H9 (cell line): ENCODE measurements at regions not wholly inside any gene's neighbourhood (a gene's known extent, or its start where the extent isn't known, plus 50 kb on each side); places are given as distances from the start of the nearest gene placed in this dataset.
A peak's percentile ranks its signal among the peaks of the same experiment; 100 is the strongest.

Experiments
- DNase-seq: peaks from one replicate; pipeline ENCODE4 v3.0.0-alpha.2; 2017
- H2AFZ ChIP-seq: one replicate; pipeline ENCODE4 v1.6.1; 2013; ENCODE audit warnings: mild to moderate bottlenecking, low read length, control low read depth, moderate library complexity
- H2AK5ac ChIP-seq: 2 replicates; pipeline ENCODE4 v1.6.1; 2013; ENCODE audit warnings: low read length, control low read depth, mixed read lengths; ENCODE audit not compliant: insufficient read length
- H2BK120ac ChIP-seq: one replicate; pipeline ENCODE4 v1.6.1; 2013; ENCODE audit warnings: low read depth, mild to moderate bottlenecking, low read length, control low read depth, inconsistent platforms; ENCODE audit not compliant: poor library complexity, severe bottlenecking
- H2BK12ac ChIP-seq: 2 replicates; pipeline ENCODE4 v1.6.1; 2013; ENCODE audit warnings: low read length, control low read depth, mixed read lengths, low read depth; ENCODE audit not compliant: insufficient read length
- H2BK15ac ChIP-seq: 2 replicates; pipeline ENCODE4 v1.6.1; 2013; ENCODE audit warnings: low read depth, low read length, control low read depth
- H2BK20ac ChIP-seq: one replicate; pipeline ENCODE4 v1.6.1; 2013; ENCODE audit warnings: low read depth, mild to moderate bottlenecking, low read length, control low read depth, inconsistent platforms; ENCODE audit not compliant: poor library complexity, severe bottlenecking
- H2BK5ac ChIP-seq: 2 replicates; pipeline ENCODE4 v1.6.1; 2013; ENCODE audit warnings: low read length, control low read depth, mixed read lengths; ENCODE audit not compliant: insufficient read length
- H3K14ac ChIP-seq: 2 replicates; pipeline ENCODE4 v1.6.1; 2013; ENCODE audit warnings: low read length, control low read depth; ENCODE audit not compliant: insufficient read depth
- H3K18ac ChIP-seq: 2 replicates; pipeline ENCODE4 v1.6.1; 2013; ENCODE audit warnings: low read depth, mild to moderate bottlenecking, mixed read lengths, low read length, control low read depth; ENCODE audit not compliant: insufficient read length
- H3K23ac ChIP-seq: 2 replicates; pipeline ENCODE4 v1.6.1; 2013; ENCODE audit warnings: low read length, control low read depth, mixed read lengths, low read depth; ENCODE audit not compliant: insufficient read length
- H3K23me2 ChIP-seq: 2 replicates; pipeline ENCODE4 v1.6.1; 2013; ENCODE audit warnings: low read depth, mild to moderate bottlenecking, mixed read lengths, low read length, control low read depth; ENCODE audit not compliant: insufficient read length, poor library complexity, severe bottlenecking
- H3K27ac ChIP-seq: 2 replicates; pipeline ENCODE4 v1.5.1; 2013; ENCODE audit warnings: low read length, control low read depth, mixed read lengths, low read depth; ENCODE audit not compliant: insufficient read length
- H3K27me3 ChIP-seq: 2 replicates; pipeline ENCODE4 v1.6.1; 2013; ENCODE audit warnings: low read length, control low read depth, inconsistent platforms; ENCODE audit not compliant: insufficient read depth
- H3K4ac ChIP-seq: 2 replicates; pipeline ENCODE4 v1.6.1; 2013; ENCODE audit warnings: low read depth, mild to moderate bottlenecking, control low read depth, inconsistent platforms, low read length, moderate library complexity
- H3K4me1 ChIP-seq: 2 replicates; pipeline ENCODE4 v1.6.1; 2013; ENCODE audit warnings: low read length, control low read depth, inconsistent platforms; ENCODE audit not compliant: insufficient read depth
- H3K4me2 ChIP-seq: 2 replicates; pipeline ENCODE4 v1.6.1; 2013; ENCODE audit warnings: low read length, control low read depth, mixed read lengths; ENCODE audit not compliant: insufficient read length, insufficient read depth
- H3K56ac ChIP-seq: 2 replicates; pipeline ENCODE4 v1.6.1; 2013; ENCODE audit warnings: low read depth, mild to moderate bottlenecking, mixed read lengths, low read length, control low read depth; ENCODE audit not compliant: insufficient read length
- H3K79me1 ChIP-seq: 2 replicates; pipeline ENCODE4 v1.6.1; 2013; ENCODE audit warnings: low read depth, mild to moderate bottlenecking, moderate library complexity, low read length, control low read depth, inconsistent platforms; ENCODE audit not compliant: insufficient read depth, poor library complexity, severe bottlenecking
- H3K79me2 ChIP-seq: 2 replicates; pipeline ENCODE4 v1.6.1; 2013; ENCODE audit warnings: low read length, control low read depth, inconsistent platforms; ENCODE audit not compliant: insufficient read depth
- H3K9ac ChIP-seq: 2 replicates; pipeline ENCODE4 v1.6.1; 2013; ENCODE audit warnings: low read length, control low read depth, mixed read lengths; ENCODE audit not compliant: insufficient read length; ENCODE audit errors: extremely low read depth
- H3K9me3 ChIP-seq: one replicate; pipeline ENCODE4 v1.6.1; 2013; ENCODE audit warnings: low read depth, low read length, inconsistent platforms; ENCODE audit not compliant: control insufficient read depth
- H3T11ph ChIP-seq: one replicate; pipeline ENCODE4 v1.6.1; 2013; ENCODE audit warnings: mild to moderate bottlenecking, low read length, control low read depth, inconsistent platforms
- H4K20me1 ChIP-seq: one replicate; pipeline ENCODE4 v1.6.1; 2013; ENCODE audit not compliant: control insufficient read depth, insufficient read length, insufficient read depth
- H4K5ac ChIP-seq: 2 replicates; pipeline ENCODE4 v1.6.1; 2013; ENCODE audit warnings: low read depth, mild to moderate bottlenecking, mixed read lengths, low read length, control low read depth; ENCODE audit not compliant: insufficient read length
- H4K8ac ChIP-seq: replicated peaks from 2 replicates; pipeline ENCODE4 v1.6.1; 2013; ENCODE audit warnings: low read length, control low read depth, mixed read lengths, low read depth; ENCODE audit not compliant: insufficient read length
- H4K91ac ChIP-seq: 2 replicates; pipeline ENCODE4 v1.6.1; 2013; ENCODE audit warnings: low read depth, mild to moderate bottlenecking, moderate library complexity, mixed read lengths, low read length, control low read depth; ENCODE audit not compliant: insufficient read length
- H3K27ac Mint-ChIP-seq, 3 experiments: 2 replicates in 2 of 3; 3 replicates in 1 of 3; pipeline ENCODE4 v1.8.0; 2020 to 2021; ENCODE audit warnings: mixed read lengths in 3 of 3, mild to moderate bottlenecking in 1 of 3, moderate library complexity in 1 of 3
- H3K27me3 Mint-ChIP-seq: 2 replicates; pipeline ENCODE4 v1.8.0; 2021; ENCODE audit warnings: low read depth, mild to moderate bottlenecking, moderate library complexity, mixed read lengths
- H3K36me3 Mint-ChIP-seq, 3 experiments: 2 replicates in 2 of 3; 3 replicates in 1 of 3; pipeline ENCODE4 v1.8.0; 2020 to 2021; ENCODE audit warnings: low read depth in 3 of 3, mixed read lengths in 3 of 3; ENCODE audit not compliant: insufficient read depth in 1 of 3
- H3K4me1 Mint-ChIP-seq, 2 experiments: 2 replicates each; pipeline ENCODE4 v1.8.0; 2020; ENCODE audit warnings: mixed read lengths in 2 of 2
- H3K4me3 Mint-ChIP-seq, 2 experiments: 2 replicates in 1 of 2; 3 replicates in 1 of 2; pipeline ENCODE4 v1.8.0; 2020 to 2021; ENCODE audit warnings: mild to moderate bottlenecking in 2 of 2, mixed read lengths in 2 of 2, moderate library complexity in 1 of 2
- H3K9me3 Mint-ChIP-seq, 2 experiments: 2 replicates in 1 of 2; 3 replicates in 1 of 2; pipeline ENCODE4 v1.8.0; 2020; ENCODE audit warnings: mild to moderate bottlenecking in 2 of 2, mixed read lengths in 2 of 2, moderate library complexity in 1 of 2
- TF ChIP-seq, protein P1 (sequence below): fragments of 200-600 bp; sonication (generic); conservative IDR thresholded peaks from 3 replicates; pipeline ENCODE4 v1.8.0; 2021; ENCODE audit warnings: antibody characterized with exemption, mild to moderate bottlenecking

DNA sequence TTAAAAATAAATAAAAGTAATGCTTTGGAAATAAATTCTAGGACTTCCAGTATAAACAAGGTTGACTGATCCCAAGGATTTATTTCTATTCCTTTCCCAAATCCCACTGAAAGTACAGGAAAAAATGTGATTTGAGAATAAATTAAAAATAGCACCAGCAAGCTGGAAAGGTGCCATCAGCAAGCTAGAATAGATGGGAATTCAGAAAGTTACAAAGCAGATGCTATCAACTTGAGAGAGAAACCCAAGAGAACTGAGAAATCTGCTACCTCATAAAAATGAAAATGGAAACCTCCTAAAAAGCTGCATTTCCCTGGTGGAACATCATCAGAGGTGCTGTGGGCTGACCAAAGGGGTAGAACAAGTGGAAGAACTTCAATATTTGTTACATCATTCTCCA is 148.6 kb upstream of the KCNJ3 start:
- H4K8ac ChIP-seq = no peak overlapping the region
- Mint-ChIP-seq H3K36me3 (peaks cover 10 to 27% (median 23%) of the 10 kb centered on the region in 3 experiments), H3K9me3 (peaks cover 26 to 28% of the 10 kb centered on the region in 2 experiments), H3K27me3 (no peaks in the 10 kb centered on the region; the same call in 1 of the 2 replicates), H3K27ac (peak overlapping the region in 1 of 3 experiments; percentile 75; a peak in 2 of 7 replicates), H3K4me1 (no peaks in the 10 kb centered on the region), H3K4me3 (no peak overlapping the region)
- no peaks in the 10 kb centered on the region for H3K79me1 ChIP-seq
- no peaks in the 10 kb centered on the region for H3K79me2 ChIP-seq
- no peak overlapping the region for H2AK5ac ChIP-seq
- no peak overlapping the region for H3K23ac ChIP-seq
- H2BK120ac ChIP-seq = no peak overlapping the region
- H3K27ac ChIP-seq = no peak overlapping the region
- H2AFZ ChIP-seq = no peak overlapping the region
- no peak overlapping the region for H3K56ac ChIP-seq
- no peak overlapping the region for H2BK20ac ChIP-seq
- TF ChIP-seq, protein P1, sequence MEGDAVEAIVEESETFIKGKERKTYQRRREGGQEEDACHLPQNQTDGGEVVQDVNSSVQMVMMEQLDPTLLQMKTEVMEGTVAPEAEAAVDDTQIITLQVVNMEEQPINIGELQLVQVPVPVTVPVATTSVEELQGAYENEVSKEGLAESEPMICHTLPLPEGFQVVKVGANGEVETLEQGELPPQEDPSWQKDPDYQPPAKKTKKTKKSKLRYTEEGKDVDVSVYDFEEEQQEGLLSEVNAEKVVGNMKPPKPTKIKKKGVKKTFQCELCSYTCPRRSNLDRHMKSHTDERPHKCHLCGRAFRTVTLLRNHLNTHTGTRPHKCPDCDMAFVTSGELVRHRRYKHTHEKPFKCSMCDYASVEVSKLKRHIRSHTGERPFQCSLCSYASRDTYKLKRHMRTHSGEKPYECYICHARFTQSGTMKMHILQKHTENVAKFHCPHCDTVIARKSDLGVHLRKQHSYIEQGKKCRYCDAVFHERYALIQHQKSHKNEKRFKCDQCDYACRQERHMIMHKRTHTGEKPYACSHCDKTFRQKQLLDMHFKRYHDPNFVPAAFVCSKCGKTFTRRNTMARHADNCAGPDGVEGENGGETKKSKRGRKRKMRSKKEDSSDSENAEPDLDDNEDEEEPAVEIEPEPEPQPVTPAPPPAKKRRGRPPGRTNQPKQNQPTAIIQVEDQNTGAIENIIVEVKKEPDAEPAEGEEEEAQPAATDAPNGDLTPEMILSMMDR = no peak
- no peak overlapping the region for H4K91ac ChIP-seq
- H2BK12ac ChIP-seq = no peak overlapping the region
- no peak for DNase-seq
- H3K18ac ChIP-seq = no peak overlapping the region
- no peaks in the 10 kb centered on the region for H3K4me1 ChIP-seq
- H3K9ac ChIP-seq = no peak overlapping the region
- no peaks in the 10 kb centered on the region for H3K27me3 ChIP-seq
- no peaks in the 10 kb centered on the region for H3K23me2 ChIP-seq
- H4K20me1 ChIP-seq = no peaks in the 10 kb centered on the region
- H3K14ac ChIP-seq = no peak overlapping the region
- no peak overlapping the region for H4K5ac ChIP-seq
- H2BK15ac ChIP-seq = no peak overlapping the region
- H3K4me2 ChIP-seq = no peak overlapping the region
- no peak overlapping the region for H2BK5ac ChIP-seq
- peaks cover 12% of the 10 kb centered on the region for H3K9me3 ChIP-seq
- H3T11ph ChIP-seq = no peak overlapping the region
- H3K4ac ChIP-seq = no peak overlapping the region
